PC-3 (cell line): ENCODE measurements at regions not wholly inside any gene's neighbourhood (a gene's known extent, or its start where the extent isn't known, plus 50 kb on each side); places are given as distances from the start of the nearest gene placed in this dataset.
A peak's percentile ranks its signal among the peaks of the same experiment; 100 is the strongest.

Source experiments
- ATAC-seq: fragments of 200-7000 bp; cut with Tn5 transposase; 2 replicates; pipeline ENCODE4 v1.9.1; 2020; ENCODE audit warnings: mild to moderate bottlenecking, moderate library complexity
- BruUV-seq: library from RNA; stranded (reverse); fragments of 400-500 nt; replicated peaks from 2 replicates; lab custom pipeline; 2021; lab: Mats Ljungman, UMichigan
- CTCF ChIA-PET: fragments of 300-600 bp; sonication (Branson Sonifier 250); formaldehyde crosslinking; loops from one replicate; lab custom pipeline; 2022; ENCODE audit warnings: antibody characterized with exemption; lab: Charles Lee
- POLR2A ChIA-PET: fragments of 300-600 bp; sonication (Branson Sonifier 250); formaldehyde crosslinking; loops from one replicate; lab custom pipeline; 2022; ENCODE audit warnings: antibody characterized with exemption; ENCODE audit not compliant: unreplicated experiment; lab: Charles Lee
- DNase-seq: peaks from one replicate; pipeline ENCODE4 v3.0.0-alpha.2; 2015
- H2AFZ ChIP-seq: fragments of 300-600 bp; sonication (generic); 2 replicates; pipeline ENCODE4 v1.6.0; 2016; ENCODE audit warnings: antibody characterized with exemption, low read length
- H3F3A ChIP-seq: fragments of 300-600 bp; sonication (generic); one replicate; pipeline ENCODE4 v1.6.0; 2017; ENCODE audit warnings: antibody characterized with exemption, low read length, control low read depth, mild to moderate bottlenecking; ENCODE audit not compliant: unreplicated experiment
- H3K27ac ChIP-seq: fragments of 300-600 bp; sonication (generic); 2 replicates; pipeline ENCODE4 v1.5.1; 2016; ENCODE audit warnings: mild to moderate bottlenecking, low read length
- H3K27me3 ChIP-seq: fragments of 300-600 bp; sonication (generic); 2 replicates; pipeline ENCODE4 v1.6.1; 2016; ENCODE audit warnings: low read length, mixed read lengths
- H3K36me3 ChIP-seq: fragments of 300-600 bp; sonication (generic); 2 replicates; pipeline ENCODE4 v1.6.1; 2016; ENCODE audit warnings: low read depth, mixed run types, low read length, mixed read lengths
- H3K4me1 ChIP-seq: fragments of 300-600 bp; sonication (generic); 2 replicates; pipeline ENCODE4 v1.5.1; 2016; ENCODE audit warnings: low read length; ENCODE audit not compliant: insufficient read depth
- H3K4me2 ChIP-seq: fragments of 300-600 bp; sonication (generic); 2 replicates; pipeline ENCODE4 v1.6.0; 2016; ENCODE audit warnings: low read length
- H3K4me3 ChIP-seq: fragments of 300-600 bp; sonication (generic); 2 replicates; pipeline ENCODE4 v1.5.1; 2016; ENCODE audit warnings: mild to moderate bottlenecking, low read length, mixed read lengths
- H3K79me2 ChIP-seq: fragments of 300-600 bp; sonication (generic); 2 replicates; pipeline ENCODE4 v1.6.1; 2017; ENCODE audit warnings: low read length, mixed read lengths
- H3K9ac ChIP-seq: fragments of 300-600 bp; sonication (generic); 2 replicates; pipeline ENCODE4 v1.6.0; 2016; ENCODE audit warnings: mild to moderate bottlenecking, low read length
- H3K9me2 ChIP-seq: fragments of 300-600 bp; sonication (generic); replicated peaks from 2 replicates; pipeline ENCODE4 v1.6.1; 2016; ENCODE audit warnings: mixed run types, low read length, mixed read lengths
- H3K9me3 ChIP-seq: fragments of 300-600 bp; sonication (generic); 2 replicates; pipeline ENCODE4 v1.6.1; 2016; ENCODE audit warnings: low read length, mixed read lengths
- H4K20me1 ChIP-seq: fragments of 300-600 bp; sonication (generic); 2 replicates; pipeline ENCODE4 v1.6.1; 2016; ENCODE audit warnings: low read length, mixed read lengths
- CTCF ChIP-seq: fragments of 300-600 bp; sonication (generic); conservative IDR thresholded peaks from 2 replicates; pipeline ENCODE4 v1.5.1; 2017; ENCODE audit warnings: antibody characterized with exemption, low read depth, mild to moderate bottlenecking, low read length
- EZH2 ChIP-seq: fragments of 300-600 bp; sonication (generic); IDR thresholded peaks from one replicate; pipeline ENCODE4 v1.6.1; 2017; ENCODE audit warnings: antibody characterized with exemption, mild to moderate bottlenecking, low read length; ENCODE audit not compliant: unreplicated experiment
- EZH2phosphoT487 ChIP-seq: fragments of 300-600 bp; sonication (generic); IDR thresholded peaks from 2 replicates; pipeline ENCODE4 v1.6.1; 2018; ENCODE audit warnings: mild to moderate bottlenecking, antibody characterized with exemption, low read length, borderline replicate concordance
- intact Hi-C: fragments of 100-400 bp; cut with micrococcal nuclease; formaldehyde crosslinking; loops from 2 replicates; pipeline ENCODE4 v1.9.0; 2023

GRCh38 chr2:40879305-40879704, 427.4 kb upstream of the SLC8A1 start:
- intact Hi-C loops = loop anchor here (1.0 to 10.0 kb wide), 2 partner anchors 225 to 325 kb away; no protein-coding TSS in a partner anchor
- no TSS peak for BruUV-seq
- CTCF ChIA-PET = no interaction called here

GRCh38 chr2:40886100-40886499, 434.2 kb upstream of the SLC8A1 start:
- Histone ChIP-seq H3K4me3 (no peak overlapping the region), H3K9ac (no peak overlapping the region), H3K79me2 (no peaks in the 10 kb centered on the region), H3K27ac (no peak overlapping the region), H3K9me3 (no peaks in the 10 kb centered on the region), H3K36me3 (no peaks in the 10 kb centered on the region), H3K4me1 (no peaks in the 10 kb centered on the region), H4K20me1 (no peaks in the 10 kb centered on the region), H3K27me3 (no peaks in the 10 kb centered on the region), H3K4me2 (no peak overlapping the region), H2AFZ (no peak overlapping the region), H3K9me2 (no peaks in the 10 kb centered on the region), H3F3A (no peaks in the 10 kb centered on the region)
- ATAC-seq = no peak
- BruUV-seq = no TSS peak
- no peak for TF ChIP-seq CTCF
- TF ChIP-seq EZH2phosphoT487 = no peak
- no peak for TF ChIP-seq EZH2
- CTCF ChIA-PET = no interaction called here
- no peak for DNase-seq
- intact Hi-C loops = no loop called here
- POLR2A ChIA-PET = no interaction called here

More at GRCh38 chr2:40879305-40879704, 427.4 kb upstream of the SLC8A1 start:
- DNase-seq (peak; percentile 68), ATAC-seq (peak; percentile 74)
- Histone ChIP-seq H3K4me1 (peaks cover 34% of the 10 kb centered on the region), H3K27me3 (no peaks in the 10 kb centered on the region), H2AFZ (no peak overlapping the region), H3K9ac (peak overlapping the region; percentile 24; the same call in 1 of the 2 replicates), H4K20me1 (no peaks in the 10 kb centered on the region), H3K4me2 (peak overlapping the region; percentile 59), H3K79me2 (no peaks in the 10 kb centered on the region), H3F3A (peaks cover 3% of the 10 kb centered on the region), H3K4me3 (no peak overlapping the region), H3K9me3 (no peaks in the 10 kb centered on the region), H3K36me3 (no peaks in the 10 kb centered on the region), H3K9me2 (no peaks in the 10 kb centered on the region), H3K27ac (peak overlapping the region; percentile 78)
- POLR2A ChIA-PET = no interaction called here
- TF ChIP-seq EZH2phosphoT487 (no peak), EZH2 (no peak), CTCF (no peak)

GRCh38 chr2:40886655-40887054, 434.8 kb upstream of the SLC8A1 start:
- no peaks in the 10 kb centered on the region for H3K79me2 ChIP-seq
- no peak overlapping the region for H3K4me2 ChIP-seq
- no peaks in the 10 kb centered on the region for H3K9me2 ChIP-seq
- CTCF ChIA-PET = no interaction called here
- intact Hi-C loops = no loop called here
- H3K36me3 ChIP-seq = no peaks in the 10 kb centered on the region
- no peak overlapping the region for H3K27ac ChIP-seq
- no peaks in the 10 kb centered on the region for H4K20me1 ChIP-seq
- H2AFZ ChIP-seq = no peak overlapping the region
- H3K9me3 ChIP-seq = no peaks in the 10 kb centered on the region
- H3K4me1 ChIP-seq = no peaks in the 10 kb centered on the region
- TF ChIP-seq EZH2 = no peak
- no peak for TF ChIP-seq EZH2phosphoT487
- no peak for TF ChIP-seq CTCF
- no peaks in the 10 kb centered on the region for H3K27me3 ChIP-seq
- DNase-seq (no peak), ATAC-seq (no peak)
- no peak overlapping the region for H3K9ac ChIP-seq
- BruUV-seq = no TSS peak
- no peak overlapping the region for H3K4me3 ChIP-seq
- H3F3A ChIP-seq = no peaks in the 10 kb centered on the region
- POLR2A ChIA-PET = no interaction called here
